Epithelial cell of esophagus (primary cell): ENCODE measurements at regions not wholly inside any gene's neighbourhood (a gene's known extent, or its start where the extent isn't known, plus 50 kb on each side); places are given as distances from the start of the nearest gene placed in this dataset.

Source experiments
- DNase-seq: peaks from one replicate; pipeline ENCODE4 v3.0.0; 2010; ENCODE audit warnings: low read depth
- H3K4me3 ChIP-seq: 2 replicates; pipeline ENCODE4 v1.5.1; 2011; ENCODE audit warnings: mild to moderate bottlenecking, low read length, control low read depth
- CTCF ChIP-seq: IDR thresholded peaks from 2 replicates; pipeline ENCODE4 v1.5.1; 2011; ENCODE audit warnings: low read depth, mild to moderate bottlenecking, low read length, control low read depth, inconsistent platforms; ENCODE audit not compliant: insufficient read depth; ENCODE audit errors: missing control alignments

- DNase-seq: no peak
- H3K4me3 ChIP-seq: no peak overlapping the region
- TF ChIP-seq CTCF: no peak
Measured at GRCh38 chr17:74024871-74025531, 178.5 kb upstream of the RPL38 start.

GRCh38 chr17:74027444-74027843 is 176.0 kb upstream of the RPL38 start:
- DNase-seq: no peak
- no peak overlapping the region for H3K4me3 ChIP-seq
- no peak for TF ChIP-seq CTCF

- TF ChIP-seq CTCF: no peak
- no peak for DNase-seq
- no peak overlapping the region for H3K4me3 ChIP-seq
Measured at GRCh38 chr17:74028354-74029116, 174.9 kb upstream of the RPL38 start.

GRCh38 chr17:74031316-74032090 is 172.0 kb upstream of the RPL38 start:
- no peak overlapping the region for H3K4me3 ChIP-seq
- no peak for TF ChIP-seq CTCF
- no peak for DNase-seq

GRCh38 chr17:74032222-74032621 is 171.3 kb upstream of the RPL38 start:
- TF ChIP-seq CTCF: no peak

GRCh38 chr17:74037320-74037719 is 166.2 kb upstream of the RPL38 start:
- no peak for TF ChIP-seq CTCF
- H3K4me3 ChIP-seq: no peak overlapping the region
- peak; percentile 4 for DNase-seq

More at GRCh38 chr17:74032222-74032621, 171.3 kb upstream of the RPL38 start:
- DNase-seq: no peak
- no peak overlapping the region for H3K4me3 ChIP-seq
